HCT116 (cell line): ENCODE measurements at regions not wholly inside any gene's neighbourhood (a gene's known extent, or its start where the extent isn't known, plus 50 kb on each side); places are given as distances from the start of the nearest gene placed in this dataset.

Source experiments
- ATAC-seq: fragments of 200-7000 bp; cut with Tn5 transposase; 2 replicates; pipeline ENCODE4 v1.9.1; 2020; ENCODE audit warnings: mild to moderate bottlenecking, moderate library complexity
- BruUV-seq: library from RNA; stranded (reverse); fragments of 400-500 nt; replicated peaks from 2 replicates; lab custom pipeline; 2021; lab: Mats Ljungman, UMichigan
- CTCF ChIA-PET: fragments of 300-600 bp; sonication (Branson Sonifier 250); formaldehyde crosslinking; loops from one replicate; lab custom pipeline; 2021; ENCODE audit warnings: antibody characterized with exemption; lab: Charles Lee
- POLR2A ChIA-PET: fragments of 300-600, 350-600 bp; sonication (Branson Sonifier 250); formaldehyde crosslinking; loops from one replicate; lab custom pipeline; 2021; ENCODE audit warnings: antibody characterized with exemption; lab: Charles Lee
- RAD21 ChIA-PET, 2 experiments: fragments of 300-600 bp; sonication (Branson Sonifier 250); formaldehyde crosslinking; loops; one replicate each; lab custom pipeline; 2023; ENCODE audit warnings: low total read pairs in 2 of 2; ENCODE audit not compliant: uncharacterized antibody in 2 of 2, unreplicated experiment in 2 of 2, low non-redundant PET in 1 of 2; lab: Charles Lee
- DNase-seq: peaks from one replicate; pipeline ENCODE4 v3.0.0-alpha.2; 2010; ENCODE audit warnings: low read depth, low spot score
- H2AFZ ChIP-seq: fragments of 200-600 bp; shearing (Covaris generic), sonication (generic); 2 replicates; pipeline ENCODE4 v1.6.1; 2017; ENCODE audit warnings: low read depth, mixed run types, mixed read lengths, antibody characterized with exemption, low read length; ENCODE audit not compliant: poor library complexity, severe bottlenecking
- H3K27ac ChIP-seq: 2 replicates; pipeline ENCODE4 v1.5.1; 2012; ENCODE audit warnings: low read depth, low read length
- H3K27me3 ChIP-seq: fragments of 200-600 bp; sonication (generic); 2 replicates; pipeline ENCODE4 v1.6.1; 2016; ENCODE audit warnings: mixed run types, low read length, mixed read lengths; ENCODE audit not compliant: insufficient read depth
- H3K36me3 ChIP-seq, 2 experiments: fragments of 200-500 bp in 1 of 2; fragments of 200-600 bp in 1 of 2; sonication (Bioruptor generic) in 1 of 2; sonication (generic) in 1 of 2; 2 replicates each; pipeline versions ENCODE4 v1.5.1 to v1.6.1; 2014 to 2016; ENCODE audit warnings: low read length in 2 of 2, inconsistent platforms in 1 of 2, mixed read lengths in 1 of 2, mixed run types in 1 of 2; ENCODE audit not compliant: insufficient read depth in 2 of 2, control insufficient read depth in 1 of 2
- H3K4me1 ChIP-seq, 2 experiments: fragments of 200-600 bp in 1 of 2; sonication (generic) in 1 of 2; 2 replicates each; pipeline versions ENCODE4 v1.5.1 to v1.6.1; 2012 to 2017; ENCODE audit warnings: low read length in 2 of 2, inconsistent platforms in 1 of 2, mild to moderate bottlenecking in 1 of 2, mixed read lengths in 1 of 2, mixed run types in 1 of 2, moderate library complexity in 1 of 2; ENCODE audit not compliant: insufficient read depth in 2 of 2, control insufficient read depth in 1 of 2
- H3K4me2 ChIP-seq: fragments of 200-600 bp; sonication (generic); 2 replicates; pipeline ENCODE4 v1.6.1; 2017; ENCODE audit warnings: mixed run types, low read length, mixed read lengths
- H3K4me3 ChIP-seq, 2 experiments: fragments of 200-600 bp in 1 of 2; sonication (generic) in 1 of 2; replicated peaks in 1 of 2; 2 replicates each; pipeline ENCODE4 v1.5.1; 2011 to 2016; ENCODE audit warnings: low read length in 2 of 2, control low read depth in 1 of 2, low read depth in 1 of 2, mild to moderate bottlenecking in 1 of 2, mixed read lengths in 1 of 2, mixed run types in 1 of 2
- H3K79me2 ChIP-seq: fragments of 200-600 bp; sonication (generic); 2 replicates; pipeline ENCODE4 v1.6.1; 2017; ENCODE audit warnings: mild to moderate bottlenecking, mixed run types, low read length, moderate library complexity, mixed read lengths; ENCODE audit not compliant: insufficient read depth
- H3K9ac ChIP-seq: fragments of 200-600 bp; sonication (generic); 2 replicates; pipeline ENCODE4 v1.6.1; 2016; ENCODE audit warnings: low read length, mixed read lengths
- H3K9me2 ChIP-seq: fragments of 200-600 bp; sonication (generic), shearing (Covaris generic); 2 replicates; pipeline ENCODE4 v1.6.1; 2017; ENCODE audit warnings: mixed run types, mild to moderate bottlenecking, moderate library complexity; ENCODE audit not compliant: insufficient read depth
- H3K9me3 ChIP-seq, 2 experiments: fragments of 200-500 bp in 1 of 2; fragments of 200-600 bp in 1 of 2; sonication (Bioruptor generic) in 1 of 2; sonication (generic) in 1 of 2; 2 replicates each; pipeline ENCODE4 v1.6.1; 2014 to 2017; ENCODE audit warnings: low read length in 2 of 2, mixed read lengths in 2 of 2, inconsistent platforms in 1 of 2, low read depth in 1 of 2, mild to moderate bottlenecking in 1 of 2, mixed run types in 1 of 2, moderate library complexity in 1 of 2; ENCODE audit not compliant: control insufficient read depth in 1 of 2, insufficient read depth in 1 of 2
- H4K20me1 ChIP-seq: fragments of 200-600 bp; sonication (generic), shearing (Covaris generic); 2 replicates; pipeline ENCODE4 v1.6.1; 2017; ENCODE audit warnings: mixed run types, mild to moderate bottlenecking, moderate library complexity; ENCODE audit not compliant: insufficient read depth
- ATF3 ChIP-seq: IDR thresholded peaks from 2 replicates; pipeline ENCODE4 v1.6.1; 2012
- CBX3 ChIP-seq: IDR thresholded peaks from 2 replicates; pipeline ENCODE4 v1.6.1; 2012; ENCODE audit warnings: low read depth
- CEBPB ChIP-seq: IDR thresholded peaks from 2 replicates; pipeline ENCODE4 v1.6.1; 2012; ENCODE audit warnings: low read depth
- CTCF ChIP-seq, 3 experiments: fragments of 200-600 bp in 1 of 3; sonication (generic) in 1 of 3; IDR thresholded peaks in 2 of 3; conservative IDR thresholded peaks in 1 of 3; 2 replicates each; pipeline ENCODE4 v1.5.1; 2012 to 2017; ENCODE audit warnings: low read depth in 2 of 3, low read length in 2 of 3, antibody characterized with exemption in 1 of 3, borderline replicate concordance in 1 of 3, control low read depth in 1 of 3, mild to moderate bottlenecking in 1 of 3, mixed read lengths in 1 of 3, mixed run types in 1 of 3, moderate library complexity in 1 of 3; ENCODE audit not compliant: insufficient read depth in 1 of 3
- EGR1 ChIP-seq: IDR thresholded peaks from 2 replicates; pipeline ENCODE4 v1.6.1; 2012; ENCODE audit warnings: low read depth
- EZH2phosphoT487 ChIP-seq: fragments of 200-600 bp; IDR thresholded peaks from 2 replicates; pipeline ENCODE4 v1.6.1; 2018; ENCODE audit warnings: antibody characterized with exemption, borderline replicate concordance
- JUND ChIP-seq: IDR thresholded peaks from 2 replicates; pipeline ENCODE4 v1.6.1; 2012
- MAX ChIP-seq: IDR thresholded peaks from 2 replicates; pipeline ENCODE4 v1.6.1; 2012
- POLR2A ChIP-seq: IDR thresholded peaks from 2 replicates; pipeline ENCODE4 v1.7.0; 2011; ENCODE audit warnings: borderline replicate concordance; ENCODE audit not compliant: insufficient read depth, insufficient read length; ENCODE audit errors: extremely low read depth
- REST ChIP-seq: IDR thresholded peaks from 2 replicates; pipeline ENCODE4 v1.6.1; 2012; ENCODE audit warnings: low read depth
- SIN3A ChIP-seq: IDR thresholded peaks from 2 replicates; pipeline ENCODE4 v1.6.1; 2012; ENCODE audit warnings: low read depth
- SP1 ChIP-seq: IDR thresholded peaks from 2 replicates; pipeline ENCODE4 v1.6.1; 2012; ENCODE audit warnings: low read depth
- SRF ChIP-seq: IDR thresholded peaks from 2 replicates; pipeline ENCODE4 v1.6.1; 2012; ENCODE audit warnings: low read depth
- YY1 ChIP-seq: IDR thresholded peaks from 2 replicates; pipeline ENCODE4 v1.6.1; 2011; ENCODE audit warnings: low read length, low read depth, moderate library complexity, mild to moderate bottlenecking; ENCODE audit not compliant: insufficient replicate concordance; ENCODE audit errors: extremely low read depth
- ZFX ChIP-seq: fragments of 450-650 bp; IDR thresholded peaks from 2 replicates; pipeline ENCODE4 v1.6.1; 2017
- ZNF274 ChIP-seq: fragments of 200-500 bp; sonication (Bioruptor generic); IDR thresholded peaks from 2 replicates; pipeline ENCODE4 v1.6.1; 2014; ENCODE audit warnings: mild to moderate bottlenecking, low read depth, low read length, inconsistent platforms
- intact Hi-C: fragments of 100-400 bp; cut with micrococcal nuclease; formaldehyde crosslinking; loops from 2 replicates; pipeline ENCODE4 v1.10.0; 2022

GRCh38 chr12:127236491-127236890, 1030.5 kb upstream of the TMEM132C start:
- no TSS peak for BruUV-seq
- no peak overlapping the region for H3K27ac ChIP-seq
- peaks cover 3% of the 10 kb centered on the region; the same call in 1 of the 2 replicates for H3K9me2 ChIP-seq
- H3K9ac ChIP-seq, result no peak overlapping the region
- H3K4me2 ChIP-seq, result no peak overlapping the region
- intact Hi-C loops, result no loop called here
- ChIA-PET POLR2A (no interaction called here), CTCF (no interaction called here)
- no peaks in the 10 kb centered on the region for H3K27me3 ChIP-seq
- DNase-seq (no peak), ATAC-seq (no peak)
- H4K20me1 ChIP-seq, result no peaks in the 10 kb centered on the region
- H2AFZ ChIP-seq, result no peak overlapping the region
- H3K36me3 ChIP-seq, result no peaks in the 10 kb centered on the region
- no peaks in the 10 kb centered on the region for H3K79me2 ChIP-seq
- no peaks in the 10 kb centered on the region for H3K9me3 ChIP-seq
- peaks cover 0 to under 1% of the 10 kb centered on the region in 2 experiments; a peak in 1 of 4 replicates for H3K4me1 ChIP-seq
- no peak for TF ChIP-seq CBX3
- TF ChIP-seq YY1, result no peak
- TF ChIP-seq CEBPB, result no peak
- no peak for TF ChIP-seq EGR1
- no peak for TF ChIP-seq ATF3
- TF ChIP-seq EZH2phosphoT487, result no peak
- no peak for TF ChIP-seq ZFX
- TF ChIP-seq POLR2A, result no peak
- TF ChIP-seq, all 23 proteins: peak for 0
- H3K4me3 ChIP-seq, result no peak overlapping the region
- RAD21 ChIA-PET, result no interaction called here

- H3K9me2 ChIP-seq, result peaks cover 9% of the 10 kb centered on the region; the same call in 1 of the 2 replicates
- H3K79me2 ChIP-seq, result no peaks in the 10 kb centered on the region
- H3K9me3 ChIP-seq, result no peaks in the 10 kb centered on the region
- DNase-seq (no peak), ATAC-seq (no peak)
- no peak overlapping the region for H3K4me3 ChIP-seq
- no TSS peak for BruUV-seq
- CTCF ChIA-PET, result no interaction called here
- no peaks in the 10 kb centered on the region for H3K27me3 ChIP-seq
- no peak overlapping the region for H3K27ac ChIP-seq
- H3K4me2 ChIP-seq, result no peak overlapping the region
- POLR2A ChIA-PET, result no interaction called here
- intact Hi-C loops, result no loop called here
- no peak for TF ChIP-seq SRF
- TF ChIP-seq YY1, result no peak
- no peak for TF ChIP-seq MAX
- no peak for TF ChIP-seq SP1
- no peak for TF ChIP-seq JUND
- no peak for TF ChIP-seq ZNF274
- no peak for TF ChIP-seq CTCF (IDR thresholded peaks at IDR 0.05 in 2 of 3, conservative IDR thresholded peaks at IDR 0.05 in 1 of 3; ENCODE audit: borderline replicate concordance in 1 of 3, insufficient read depth in 1 of 3, low read depth in 2 of 3, low read length in 2 of 3)
- TF ChIP-seq POLR2A, result no peak
- no peak for TF ChIP-seq ZFX
- no peak for TF ChIP-seq CEBPB
- TF ChIP-seq ATF3, result no peak
- TF ChIP-seq EGR1, result no peak
- no peak for TF ChIP-seq REST
- no peak for TF ChIP-seq SIN3A
- RAD21 ChIA-PET, result no interaction called here
- H3K36me3 ChIP-seq, result no peaks in the 10 kb centered on the region
- no peak overlapping the region for H3K9ac ChIP-seq
- H3K4me1 ChIP-seq, result no peaks in the 10 kb centered on the region
- H4K20me1 ChIP-seq, result no peaks in the 10 kb centered on the region
- H2AFZ ChIP-seq, result no peak overlapping the region
Measured at GRCh38 chr12:127237151-127237550, 1029.8 kb upstream of the TMEM132C start.
